ENCODE measurements at regions not wholly inside any gene's neighbourhood (a gene's known extent, or its start where the extent isn't known, plus 50 kb on each side); places are given as distances from the start of the nearest gene placed in this dataset.
"Not testable (repeated sequence)": the region's sequence is repeated elsewhere in the genome, so short reads cannot be mapped to it uniquely, and the experiment has no call there.

DNA sequence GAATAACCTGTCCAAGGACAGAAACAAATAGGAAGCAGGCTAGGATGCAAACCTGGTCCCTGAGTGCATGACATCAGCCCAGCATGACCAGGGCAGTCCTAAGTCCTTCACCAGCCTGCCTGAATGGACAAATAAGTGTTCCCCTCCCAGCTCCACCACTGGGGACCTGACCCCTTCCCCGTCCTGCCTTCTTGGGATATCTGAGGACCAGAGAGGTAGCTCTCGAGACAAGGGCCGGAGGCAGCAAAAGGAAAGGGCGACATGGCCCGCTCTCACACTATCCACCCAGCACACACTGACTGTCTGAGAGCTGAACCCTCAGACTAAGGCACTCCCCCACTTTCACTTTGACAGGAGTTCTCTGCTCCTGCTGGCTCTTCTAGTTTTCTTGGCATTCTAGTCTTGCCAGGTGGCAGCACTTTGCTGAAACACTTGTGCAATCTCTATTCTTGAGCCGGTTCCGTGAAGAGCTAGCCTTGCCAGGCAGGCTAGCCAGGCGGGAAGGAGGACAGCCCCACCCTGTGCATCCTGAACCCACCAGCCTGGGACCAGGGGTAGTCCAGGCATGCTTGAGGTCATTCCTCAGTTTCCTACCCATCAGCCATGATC, 251.1 kb upstream of the RAB4A start:
- DNase-seq, result no peak

DNA sequence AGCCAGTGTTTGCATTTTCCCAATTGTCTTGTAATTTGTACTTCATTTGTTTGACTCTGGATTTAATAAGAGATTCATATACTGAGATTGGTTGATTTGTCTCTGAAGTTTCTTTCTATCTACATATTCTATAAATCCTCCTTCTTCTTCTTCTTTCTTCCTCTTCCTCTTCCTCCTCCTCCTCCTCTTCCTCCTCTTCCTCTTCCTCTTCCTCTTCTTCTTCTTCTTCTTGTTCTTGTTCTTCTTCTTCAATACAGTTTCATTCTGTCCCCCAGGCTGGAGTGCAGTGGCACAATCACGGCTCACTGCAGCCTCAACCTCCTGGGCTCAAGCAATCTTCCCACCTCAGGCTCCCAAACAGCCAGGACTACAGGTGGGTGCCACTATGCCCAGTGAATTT, 249.9 kb upstream of the RAB4A start:
- not testable (repeated sequence) for DNase-seq

DNA sequence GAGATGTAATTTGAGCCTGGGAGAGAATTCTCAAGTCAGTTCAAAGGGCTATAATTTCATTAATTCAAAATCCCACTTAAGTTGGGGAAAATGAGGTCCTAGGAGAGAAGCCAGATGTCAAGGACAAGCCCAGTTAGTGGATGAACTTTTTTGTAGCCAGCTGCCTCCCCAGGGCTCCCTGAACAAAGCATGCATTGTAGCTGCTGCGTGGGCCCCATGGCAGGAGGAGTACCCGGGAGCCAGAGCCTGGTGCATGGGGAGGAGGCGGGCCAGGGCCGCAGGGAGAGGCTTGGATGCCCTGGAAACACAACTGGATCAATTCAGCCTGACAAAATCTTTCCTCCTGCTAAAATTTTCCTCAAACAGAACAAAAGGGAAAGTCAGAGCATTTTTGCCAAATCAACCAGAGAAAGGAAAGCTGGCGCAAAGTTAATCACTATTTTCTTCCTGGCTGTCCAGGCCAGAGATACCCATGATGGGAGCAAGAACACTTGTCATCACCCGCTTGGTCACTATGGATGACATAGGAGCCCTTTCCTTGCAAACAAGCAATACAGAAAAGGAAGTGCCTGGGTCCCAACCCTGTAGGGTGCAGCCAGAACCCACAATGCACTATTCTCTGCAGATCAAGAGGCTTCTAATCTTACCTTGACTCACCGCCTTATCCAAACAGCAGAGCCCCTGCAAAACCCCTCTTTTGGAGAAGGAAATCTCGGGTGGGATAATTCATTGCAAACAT, 248.1 kb upstream of the RAB4A start:
- DNase-seq, result peak; percentile 25

DNA sequence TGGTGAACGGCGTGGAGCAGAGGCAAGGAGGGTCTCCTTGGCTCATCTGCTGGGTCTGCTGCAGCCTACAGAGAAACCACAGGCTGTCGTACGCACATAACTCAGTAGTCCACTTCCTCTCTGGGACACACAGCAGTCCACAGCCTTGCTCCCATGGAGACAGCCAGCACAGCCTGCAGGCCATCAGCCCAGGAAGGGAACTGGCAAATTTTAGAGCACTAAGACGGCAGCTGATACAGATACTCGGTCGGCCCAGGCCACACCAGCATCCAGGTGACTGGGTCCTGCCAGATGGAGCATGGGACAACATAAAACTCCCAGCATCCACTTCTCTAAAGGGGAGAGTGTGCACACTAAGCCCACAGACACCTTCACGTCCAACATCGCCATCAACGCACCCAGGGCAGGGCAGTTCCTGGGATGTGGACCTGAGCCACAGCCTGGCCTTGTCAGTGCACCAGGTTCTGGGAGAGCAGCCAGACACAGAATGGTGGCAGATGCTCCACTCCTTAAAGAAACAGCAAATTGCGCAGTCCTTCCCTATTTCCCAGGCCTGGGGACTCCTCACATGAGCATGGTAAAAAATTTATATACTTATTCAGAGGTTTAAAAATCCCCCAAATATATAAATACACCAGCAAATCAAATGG, 247.1 kb upstream of the RAB4A start:
- DNase-seq, result peak; percentile 68

DNA sequence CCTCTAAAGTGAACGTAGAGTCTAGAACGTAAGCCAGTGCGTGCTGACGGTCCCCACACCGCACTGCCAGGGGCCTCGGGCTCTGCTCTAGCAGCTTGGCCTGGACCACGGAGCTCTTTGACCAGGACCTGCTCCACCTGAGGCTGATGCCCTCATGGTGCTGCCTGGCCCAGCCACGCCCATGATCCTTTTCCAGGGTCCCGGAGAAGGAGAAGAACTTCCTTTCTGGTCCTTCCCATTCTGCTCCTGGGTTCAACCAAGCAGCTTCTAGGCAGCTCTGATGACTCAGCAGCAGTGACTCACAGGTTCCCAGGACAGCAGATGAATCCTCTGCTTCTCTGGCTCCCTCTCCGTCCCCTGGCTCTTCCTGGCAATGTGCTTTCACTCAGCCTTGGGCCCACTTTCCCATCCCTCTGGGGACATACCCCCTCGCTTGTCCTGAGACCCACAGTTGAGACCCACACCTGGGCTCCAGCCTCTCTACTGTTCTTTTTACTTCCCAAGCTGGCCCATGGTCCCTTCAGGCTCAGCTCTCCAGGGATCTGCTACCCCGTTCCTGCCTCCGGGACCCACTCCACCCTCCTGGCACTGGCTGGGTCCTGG, 246.3 kb upstream of the RAB4A start:
- peak; percentile 84 for DNase-seq

DNA sequence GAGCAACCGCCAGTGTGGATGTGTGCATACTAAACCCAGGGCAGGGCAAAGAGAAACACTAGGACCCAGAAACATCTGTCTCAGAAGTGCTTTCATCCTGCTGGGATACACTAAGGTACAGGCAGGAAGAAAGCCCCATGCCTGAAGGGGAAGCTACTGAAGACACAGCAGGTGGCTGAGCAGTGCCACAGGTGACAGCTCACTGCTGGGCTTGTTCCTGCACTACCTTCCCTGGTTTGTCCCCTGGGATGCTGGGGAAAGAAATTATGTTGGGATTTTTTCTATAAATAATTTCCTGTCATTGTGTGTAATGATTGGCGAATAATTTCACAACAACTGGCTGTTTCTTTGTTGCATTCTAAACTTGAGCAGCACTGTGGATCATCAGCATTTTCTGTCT, 245.3 kb upstream of the RAB4A start:
- no peak for DNase-seq

DNA sequence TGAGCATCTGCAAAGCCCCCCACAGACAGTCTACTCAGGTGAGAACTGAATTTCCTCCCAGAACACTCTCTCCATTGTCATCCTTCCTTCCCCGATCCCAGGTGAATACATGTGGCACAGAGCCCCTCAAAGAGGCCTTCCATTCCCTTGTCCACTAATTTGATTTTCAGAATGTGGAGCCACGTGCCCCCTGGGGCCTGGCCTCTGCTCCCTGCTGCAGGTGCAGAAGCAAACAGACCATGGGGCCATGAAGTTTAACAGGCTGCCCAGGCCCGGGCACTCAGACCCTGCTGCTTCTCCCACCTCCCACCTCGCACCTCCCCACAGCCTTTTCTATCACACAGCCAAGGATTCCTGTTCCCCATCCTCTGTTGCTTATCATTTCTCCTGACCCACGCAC, 243.8 kb upstream of the RAB4A start:
- no peak for DNase-seq

DNA sequence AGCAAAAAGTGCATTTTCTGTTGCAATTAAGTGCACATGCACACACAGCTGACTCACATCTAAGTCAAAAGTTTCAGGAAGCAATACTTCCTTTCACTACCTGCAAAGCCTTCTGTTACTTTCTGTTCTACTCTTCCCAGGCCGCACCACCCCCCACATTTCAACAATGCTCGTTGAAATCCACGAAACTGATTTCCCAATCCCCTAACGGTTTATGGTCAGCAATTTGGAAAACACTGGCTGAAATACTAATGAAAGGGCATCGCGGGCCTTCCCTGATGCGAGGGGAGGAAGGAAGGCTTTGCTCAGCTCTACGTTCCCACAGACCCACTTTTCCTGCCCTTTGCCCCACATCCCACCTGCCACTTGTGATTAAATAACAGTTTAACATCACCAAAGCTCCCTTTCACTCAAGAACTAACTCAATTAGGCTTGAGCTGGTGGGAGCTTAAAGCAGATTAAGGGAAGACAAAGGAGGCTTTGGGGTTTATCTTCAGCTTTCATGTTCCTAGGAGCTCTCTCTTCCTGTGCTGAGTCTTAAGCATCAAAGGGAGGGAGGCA, 243.2 kb upstream of the RAB4A start:
- DNase-seq, result peak; percentile 91

DNA sequence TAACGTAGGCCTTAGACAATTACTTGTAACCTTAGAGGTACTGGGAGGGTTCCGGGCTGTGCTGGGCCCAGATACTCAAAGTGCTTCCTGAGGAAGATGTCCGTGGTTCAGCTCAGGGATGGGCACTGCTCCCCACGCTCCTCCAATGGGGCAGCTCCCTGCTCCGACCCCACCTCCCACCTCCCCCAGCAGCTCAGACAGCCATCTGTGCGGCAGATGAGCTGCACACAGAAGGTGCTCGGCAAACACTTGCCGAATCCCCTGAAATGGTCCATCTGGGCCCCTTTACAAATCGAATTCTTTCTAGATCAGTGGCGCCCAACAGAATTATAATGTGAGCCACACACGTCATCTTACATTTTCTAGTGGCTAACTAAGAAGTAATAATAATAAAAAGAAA, 242.4 kb upstream of the RAB4A start:
- no peak for DNase-seq

DNA sequence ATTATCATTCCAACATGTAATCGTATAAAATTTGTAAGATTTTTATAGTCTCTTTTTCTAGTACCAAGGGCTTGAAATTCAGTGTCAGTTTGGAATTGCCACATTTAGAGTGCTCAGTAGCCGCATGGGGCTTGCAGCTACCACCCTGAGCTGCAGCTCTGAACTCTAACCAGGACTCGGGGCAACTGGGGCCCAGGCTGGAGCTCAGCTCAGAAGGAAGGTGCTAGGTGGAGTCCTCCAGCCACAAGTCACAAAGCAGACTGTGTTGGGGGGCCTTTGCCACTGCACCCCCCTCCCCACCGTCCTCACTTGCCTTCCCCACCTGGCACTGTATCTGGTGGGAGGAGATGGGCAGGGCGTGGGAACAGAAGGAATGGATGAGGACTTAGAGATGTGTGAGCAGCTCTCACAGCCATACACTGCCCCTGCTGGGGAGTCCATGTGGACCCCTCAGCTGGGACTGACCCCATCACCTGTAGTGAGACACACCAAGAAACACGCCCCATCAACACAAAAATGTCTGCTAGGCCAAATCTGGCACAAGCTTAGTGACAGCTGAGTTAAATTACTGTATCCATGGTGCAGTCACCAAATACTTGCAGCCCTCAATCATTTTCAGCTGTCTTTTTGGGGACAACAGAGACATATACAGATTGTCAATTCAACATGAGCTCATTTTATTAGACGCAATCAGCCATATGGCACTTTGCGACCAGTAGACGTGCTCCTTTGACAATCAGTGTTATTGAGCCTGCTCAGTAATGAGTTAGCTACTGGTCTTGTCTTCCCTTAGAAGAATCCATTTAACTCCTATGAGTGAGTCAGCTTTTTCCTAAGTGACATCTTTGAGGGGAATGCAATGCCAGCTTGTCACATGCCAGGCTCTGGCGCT, 241.7 kb upstream of the RAB4A start:
- DNase-seq, result no peak

DNA sequence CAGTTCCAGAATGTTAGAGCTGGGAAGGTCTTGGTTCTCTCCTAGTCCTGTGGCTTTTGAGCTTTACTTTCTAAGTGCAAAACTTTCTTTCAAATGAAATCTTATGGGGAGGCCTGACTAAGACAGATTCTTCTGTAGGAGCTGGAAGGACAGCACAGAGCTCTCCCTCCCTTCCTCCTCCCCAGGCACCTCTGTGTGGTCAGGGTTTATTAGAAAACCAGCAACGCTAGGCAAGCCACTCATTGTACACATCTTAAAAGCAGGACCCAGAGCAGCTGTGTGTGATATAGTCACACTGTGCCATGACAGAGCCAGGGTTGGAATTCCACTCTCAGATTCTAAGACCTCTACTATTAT, 241.1 kb upstream of the RAB4A start:
- DNase-seq, result no peak

DNA sequence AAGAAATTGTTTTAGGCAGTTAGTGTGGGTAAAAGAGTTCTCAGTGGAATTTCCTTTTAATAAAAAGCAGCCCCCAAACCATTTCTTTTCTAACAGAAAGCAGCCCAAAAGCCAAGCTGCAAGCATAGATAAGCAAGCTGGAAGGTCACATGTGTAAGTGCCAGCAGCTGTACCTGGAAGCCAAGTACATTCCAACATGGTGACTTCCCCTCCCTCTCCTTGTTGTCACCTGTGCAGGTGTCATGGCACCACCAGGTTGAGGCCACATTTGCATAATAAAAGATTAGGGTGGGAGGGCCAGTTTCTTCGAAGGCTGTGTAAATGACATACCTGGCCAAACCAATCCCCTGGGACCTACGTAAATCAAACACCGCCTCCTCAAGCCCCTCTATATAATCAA, 240.3 kb upstream of the RAB4A start:
- no peak for DNase-seq

DNA sequence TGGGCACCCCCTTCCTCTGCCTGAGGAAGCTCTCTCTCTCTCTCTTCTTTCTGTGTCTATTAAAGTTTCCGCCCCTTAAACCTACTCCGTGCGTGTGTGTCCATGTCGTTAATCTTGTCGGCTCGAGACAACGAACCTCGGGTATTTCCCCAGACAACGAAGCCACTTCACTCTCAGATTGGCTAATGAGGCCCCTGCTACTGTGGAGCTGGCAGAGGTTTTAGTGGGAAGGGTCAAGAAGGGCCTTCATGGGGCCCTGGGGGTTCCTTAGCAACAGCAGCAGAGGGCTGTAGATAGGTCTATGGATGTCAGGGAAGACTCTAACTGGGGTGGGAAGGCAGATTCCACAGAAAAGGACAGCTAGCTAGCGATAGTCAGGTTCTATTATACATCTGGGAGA, 239.8 kb upstream of the RAB4A start:
- DNase-seq, result no peak

DNA sequence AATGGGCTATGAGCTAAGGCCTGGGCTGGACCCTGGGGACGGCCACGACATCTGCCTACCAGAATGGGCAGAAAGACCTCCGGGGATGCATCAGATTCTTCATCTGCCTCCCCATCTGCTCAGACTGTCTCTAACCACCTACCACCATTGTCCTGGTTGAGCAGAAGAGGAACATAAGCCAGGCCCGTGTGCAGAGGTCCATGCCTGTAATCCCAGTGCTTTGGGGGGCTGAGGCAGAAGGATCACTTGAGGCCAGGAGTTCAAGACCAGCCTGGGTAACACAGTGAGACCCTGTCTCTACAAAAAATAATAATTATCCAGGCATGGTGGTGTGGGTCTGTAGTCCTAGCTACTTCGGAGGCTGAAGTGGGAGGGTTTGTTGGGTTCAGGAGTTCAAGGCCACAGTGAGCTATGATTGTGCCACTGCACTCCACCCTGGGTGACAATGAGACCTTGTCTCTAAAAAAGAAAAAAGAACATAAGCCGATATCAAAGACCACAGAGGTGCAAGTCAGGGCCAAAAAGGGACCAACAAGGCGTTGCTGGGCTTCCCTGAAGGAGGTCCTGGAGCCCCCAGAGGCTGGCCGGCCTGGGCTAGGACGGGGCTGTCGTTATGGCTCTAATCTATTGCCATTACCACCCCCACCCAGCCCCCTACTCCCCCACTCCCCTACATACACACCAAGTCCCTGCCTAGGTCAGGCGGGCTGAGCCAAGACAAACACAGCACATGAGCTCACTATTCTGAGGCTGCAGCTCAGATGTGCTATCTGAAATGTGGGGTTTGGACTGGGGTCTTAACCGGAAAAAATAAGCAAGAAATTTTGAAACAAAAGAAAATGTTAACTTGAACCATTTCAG, 239.2 kb upstream of the RAB4A start:
- no peak for DNase-seq

DNA sequence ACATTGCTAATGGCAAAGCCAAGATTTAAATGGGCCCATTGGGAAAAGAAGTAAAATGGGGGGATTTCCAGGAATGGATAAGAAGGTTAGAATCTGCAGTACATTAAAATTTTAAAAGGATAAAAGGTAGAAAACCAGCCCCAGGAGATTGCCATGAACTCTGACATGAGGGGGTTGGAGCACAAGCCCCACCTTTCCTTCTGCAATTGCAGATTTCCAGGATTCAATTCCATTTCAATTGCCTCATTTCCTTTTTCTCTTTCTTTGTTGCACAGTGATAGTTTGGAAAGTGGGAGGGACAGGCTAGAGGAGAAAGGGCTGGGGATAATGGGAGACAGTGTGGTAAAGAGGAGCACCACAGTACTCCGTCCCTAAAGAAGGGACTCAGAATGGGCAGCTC, 238.5 kb upstream of the RAB4A start:
- no peak for DNase-seq

DNA sequence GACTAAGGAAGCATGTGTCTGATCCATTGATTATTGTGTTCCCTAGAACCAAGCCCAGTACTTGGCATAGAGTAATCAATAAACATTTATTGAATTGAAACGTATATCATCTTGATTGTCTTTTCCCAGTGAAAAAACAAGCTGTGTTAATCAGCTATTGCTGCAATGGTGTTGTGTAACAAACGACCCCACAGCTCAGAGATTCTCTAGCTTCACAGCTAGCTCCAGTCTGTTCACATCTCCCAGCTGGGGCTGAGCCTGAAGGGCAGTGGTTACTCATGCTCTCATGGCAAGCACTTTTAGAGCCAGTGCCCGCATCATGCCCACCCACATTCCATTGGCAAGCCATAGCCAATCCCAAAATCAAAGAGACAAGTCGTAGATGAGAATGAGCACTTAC, 237.4 kb upstream of the RAB4A start:
- DNase-seq, result no peak

DNA sequence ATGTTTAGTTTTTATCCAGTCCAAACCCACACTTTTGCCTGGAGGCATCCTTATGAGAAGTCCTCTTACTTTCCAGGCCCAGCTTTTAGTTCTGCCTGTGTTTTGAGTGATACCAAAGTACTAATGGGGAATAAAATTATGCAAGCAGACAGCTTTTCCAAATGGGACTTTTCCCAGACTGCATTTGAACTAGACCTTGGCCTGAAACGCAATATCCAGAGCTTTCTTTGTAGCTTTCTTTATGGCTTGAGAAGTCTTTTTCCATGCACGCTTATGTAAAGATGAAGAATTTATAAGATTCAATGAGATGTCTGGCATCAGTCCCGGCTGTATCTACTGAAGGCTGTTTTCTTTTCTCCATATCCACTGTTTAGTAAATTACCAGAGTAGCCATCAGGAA, 236.6 kb upstream of the RAB4A start:
- DNase-seq, result no peak

DNA sequence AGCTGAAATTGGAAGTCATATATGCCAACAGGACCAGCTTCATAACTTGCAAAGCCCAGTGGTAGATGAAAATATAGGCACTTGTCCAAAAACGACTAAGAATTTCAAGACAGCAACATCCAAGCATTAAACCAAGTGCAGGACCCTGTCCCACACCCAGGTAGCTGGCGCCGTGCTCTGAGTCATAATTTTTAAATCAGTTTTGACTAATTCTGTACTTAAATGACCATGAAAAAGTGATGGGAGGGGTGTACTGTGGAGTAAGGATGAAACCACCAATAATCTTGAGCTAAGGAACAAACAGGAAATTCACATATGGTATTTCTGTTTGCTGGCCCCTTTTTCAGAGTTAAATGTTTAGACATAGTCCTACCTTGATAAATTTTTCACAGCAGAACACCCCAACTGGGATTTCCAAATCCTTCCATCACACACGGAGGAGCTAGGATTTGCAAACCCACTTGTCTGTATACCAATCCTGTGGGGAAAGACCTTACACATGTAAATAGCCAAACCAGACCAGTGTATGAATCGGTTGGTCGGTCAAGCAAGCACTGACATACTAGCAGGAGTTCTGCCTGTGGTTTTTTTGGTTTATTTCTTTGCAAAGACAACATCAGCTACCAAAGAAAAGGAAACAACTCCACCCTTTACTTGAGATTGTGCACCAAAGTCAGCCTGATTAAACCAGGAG, 235.7 kb upstream of the RAB4A start:
- no peak for DNase-seq

DNA sequence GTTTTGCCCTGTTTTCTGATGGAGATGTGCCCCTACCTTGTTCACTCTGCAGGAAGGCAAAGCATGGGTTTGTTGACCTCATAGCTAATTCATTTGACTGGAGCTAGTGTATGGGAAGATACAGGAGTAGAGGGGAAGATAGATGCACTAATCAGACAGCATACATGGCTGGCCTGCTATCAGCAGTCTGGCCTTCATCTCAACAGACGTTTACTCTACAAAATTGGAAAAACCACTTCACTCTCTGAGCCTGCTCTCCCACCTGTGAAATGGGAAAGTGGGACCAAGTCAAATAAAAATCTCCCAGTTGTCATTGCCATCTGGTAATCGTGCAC, 235.2 kb upstream of the RAB4A start:
- no peak for DNase-seq

DNA sequence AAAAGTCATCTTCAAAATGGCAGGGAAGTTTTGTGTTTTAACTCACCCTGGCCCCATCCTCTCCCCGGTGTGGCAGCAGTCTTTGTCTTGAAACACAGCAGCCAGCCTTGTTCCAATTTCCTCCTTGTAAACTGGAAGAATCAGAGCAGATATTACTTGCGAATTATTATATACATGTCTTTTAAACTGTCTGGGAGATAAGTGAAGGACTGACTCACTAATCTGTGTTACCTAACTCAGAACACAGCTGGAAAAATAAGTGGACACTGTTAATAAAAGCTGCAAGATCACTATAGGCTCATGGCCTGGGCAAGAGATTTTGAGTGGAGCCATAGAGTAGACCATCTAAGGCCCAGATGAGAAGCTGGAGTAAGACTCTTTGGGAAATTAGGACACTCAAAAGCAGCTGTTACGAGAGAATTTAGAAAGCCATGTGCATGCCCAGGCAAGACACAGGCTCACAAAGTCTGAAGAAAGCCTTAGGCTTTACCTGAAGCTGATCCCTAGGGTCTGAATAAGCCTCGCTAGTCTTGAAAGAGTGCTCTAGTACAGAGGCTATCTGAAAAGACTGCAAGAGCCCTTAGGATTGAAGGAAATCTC, 233.0 kb upstream of the RAB4A start:
- DNase-seq, result no peak
